ENCODE measurements at regions not wholly inside any gene's neighbourhood (a gene's known extent, or its start where the extent isn't known, plus 50 kb on each side); places are given as distances from the start of the nearest gene placed in this dataset.
A peak's percentile ranks its signal among the peaks of the same experiment; 100 is the strongest.

DNA sequence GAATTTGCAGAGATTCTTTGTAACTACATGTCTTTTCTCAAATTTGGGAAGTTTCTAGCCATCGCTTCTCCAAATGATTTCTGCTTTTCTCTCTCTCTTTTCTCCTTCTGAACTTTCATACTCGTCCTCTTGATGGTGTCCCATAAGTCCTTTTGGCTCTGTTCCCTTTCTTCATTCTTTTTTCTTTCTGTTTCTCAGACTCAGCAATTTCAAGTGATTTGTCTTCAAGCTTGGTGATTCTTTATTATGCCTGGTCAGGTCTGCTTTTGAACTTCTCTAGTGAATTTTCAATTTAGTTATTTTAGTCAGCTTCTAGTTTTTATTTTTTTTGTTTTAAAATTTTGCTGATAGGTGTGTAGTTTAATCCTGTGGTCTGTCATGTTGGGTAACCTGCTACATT, 57.6 kb upstream of the EEF1E1 start:
- H3K27me3 ChIP-seq: no peaks in the 10 kb centered on the region
- DNase-seq (no peak), ATAC-seq (no peak)
- 60 to 71% methylated on average over 2 of the region's 2 CpGs for WGBS, 2 donors
- H3K9me3 ChIP-seq: no peaks in the 10 kb centered on the region
- intact Hi-C loops (cut with DNase I): no loop called here
- no peak overlapping the region for H3K4me3 ChIP-seq
- no peaks in the 10 kb centered on the region for H3K36me3 ChIP-seq (replicated peaks in 1 of 2; ENCODE audit: insufficient read depth in 1 of 2, low read depth in 2 of 2)
- no peaks in the 10 kb centered on the region for H3K4me1 ChIP-seq
- TF ChIP-seq CTCF (IDR thresholded peaks at IDR 0.05) (no peak), POLR2A (IDR thresholded peaks at IDR 0.05) (no peak)
- H3K27ac ChIP-seq: no peak overlapping the region

DNA sequence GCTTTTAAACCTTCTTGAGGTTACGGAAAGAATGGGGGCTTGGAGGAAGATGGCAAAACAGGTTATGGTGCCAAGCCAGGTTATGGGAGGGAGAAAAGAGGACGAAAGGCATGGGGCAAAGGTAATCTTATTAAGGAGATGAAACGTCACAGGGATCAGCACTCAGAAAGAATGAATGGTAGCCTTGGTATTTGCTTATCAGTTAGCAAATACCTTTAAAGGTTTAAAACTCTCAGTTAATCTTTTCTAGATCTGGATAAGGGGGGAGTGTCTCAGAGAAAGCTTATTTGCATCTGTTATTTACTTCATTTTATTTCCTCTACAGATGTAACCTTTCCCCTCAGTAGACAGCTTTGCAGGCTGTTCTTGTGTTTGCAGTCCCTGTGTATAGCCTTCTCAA, 55.5 kb upstream of the EEF1E1 start:
- Histone ChIP-seq H3K36me3 (replicated peaks in 1 of 2; ENCODE audit: insufficient read depth in 1 of 2, low read depth in 2 of 2) (no peaks in the 10 kb centered on the region), H3K4me3 (no peak overlapping the region), H3K27me3 (no peaks in the 10 kb centered on the region), H3K27ac (no peak overlapping the region), H3K9me3 (no peaks in the 10 kb centered on the region), H3K4me1 (no peaks in the 10 kb centered on the region)
- peak; percentile 40 for ATAC-seq
- TF ChIP-seq POLR2A (IDR thresholded peaks at IDR 0.05) (no peak), CTCF (IDR thresholded peaks at IDR 0.05) (no peak)
- WGBS, 2 donors: 34 to 35% methylated on average over 3 of the region's 3 CpGs
- intact Hi-C loops (cut with DNase I): no loop called here
- no peak for DNase-seq

DNA sequence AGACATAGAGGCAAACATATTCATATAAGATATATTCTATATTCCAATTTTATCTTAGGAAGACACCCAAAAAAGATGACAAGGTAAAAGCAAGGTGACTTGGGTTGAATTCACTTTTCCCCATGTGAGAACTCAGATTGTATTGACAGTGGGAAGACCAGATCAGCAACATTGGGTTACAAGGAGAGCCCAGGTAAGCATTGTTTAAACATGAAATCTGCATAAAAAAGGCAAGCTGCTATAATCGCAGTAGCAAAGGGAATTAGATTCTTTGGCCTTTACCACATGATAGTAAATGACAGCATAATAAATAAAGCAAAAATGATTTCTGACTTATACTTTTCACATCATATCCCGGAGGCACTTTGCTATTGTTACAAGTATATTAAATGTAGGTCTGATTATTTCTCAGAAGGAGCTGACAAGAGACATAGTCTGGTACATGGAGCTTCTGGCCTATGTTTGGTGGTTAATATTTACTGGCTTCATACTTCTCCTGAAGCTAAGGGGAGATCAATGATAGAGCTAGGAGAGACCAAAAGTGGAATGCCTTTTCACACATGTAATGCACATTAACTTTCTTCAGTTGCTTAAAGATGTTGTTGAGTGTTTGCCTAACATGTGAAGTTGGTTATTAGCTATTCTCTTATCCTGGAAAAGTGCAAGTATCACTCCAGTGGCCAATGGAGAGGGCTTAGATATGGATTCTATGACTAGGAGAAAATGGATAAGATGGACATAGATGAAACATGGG, 53.1 kb upstream of the EEF1E1 start:
- no peak for DNase-seq
- WGBS, 2 donors: 62 to 67% methylated on average over 2 of the region's 2 CpGs
- Histone ChIP-seq H3K27ac (no peak overlapping the region), H3K27me3 (no peaks in the 10 kb centered on the region), H3K36me3 (replicated peaks in 1 of 2; ENCODE audit: insufficient read depth in 1 of 2, low read depth in 2 of 2) (no peaks in the 10 kb centered on the region), H3K4me3 (no peak overlapping the region), H3K9me3 (no peaks in the 10 kb centered on the region), H3K4me1 (no peaks in the 10 kb centered on the region)
- TF ChIP-seq POLR2A (IDR thresholded peaks at IDR 0.05) (no peak), CTCF (IDR thresholded peaks at IDR 0.05) (no peak)
- ATAC-seq: no peak
- intact Hi-C loops (cut with DNase I): no loop called here

All from body of pancreas (tissue), 4 donors.